ENCODE measurements at regions not wholly inside any gene's neighbourhood (a gene's known extent, or its start where the extent isn't known, plus 50 kb on each side); places are given as distances from the start of the nearest gene placed in this dataset.
A peak's percentile ranks its signal among the peaks of the same experiment; 100 is the strongest.
"Not testable (repeated sequence)": the region's sequence is repeated elsewhere in the genome, so short reads cannot be mapped to it uniquely, and the experiment has no call there.

DNA sequence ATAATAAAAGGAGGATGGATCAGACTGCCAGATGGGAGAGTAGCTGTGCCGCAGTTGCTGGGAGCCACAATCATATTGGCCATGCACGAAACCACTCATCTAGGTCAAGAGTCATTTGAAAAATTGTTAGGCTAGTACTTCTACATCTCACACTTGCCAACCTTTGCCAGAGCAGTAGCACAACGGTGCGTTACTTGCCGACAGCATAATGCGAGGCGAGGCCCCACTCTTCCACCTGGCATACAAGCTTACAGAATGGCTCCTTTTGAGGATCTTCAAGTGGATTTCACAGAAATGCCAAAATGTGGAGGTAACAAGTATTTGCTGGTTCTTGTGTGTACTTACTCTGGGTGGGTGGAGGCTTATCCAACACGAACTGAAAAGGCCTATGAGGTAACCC, 268.3 kb upstream of the ATXN7L3B start:
- DNase-seq (ENCODE audit: low spot score), result not testable (repeated sequence)

- no peak for DNase-seq (ENCODE audit: low spot score)
These were observed 257.4 kb upstream of the ATXN7L3B start for GRCh38 chr12:74280156-74280655.

GRCh38 chr12:74281401-74282180, 256.0 kb upstream of the ATXN7L3B start:
- DNase-seq (ENCODE audit: low spot score), result not testable (repeated sequence)

GRCh38 chr12:74283646-74284045, 254.0 kb upstream of the ATXN7L3B start:
- no peak for DNase-seq (ENCODE audit: low spot score)

DNA sequence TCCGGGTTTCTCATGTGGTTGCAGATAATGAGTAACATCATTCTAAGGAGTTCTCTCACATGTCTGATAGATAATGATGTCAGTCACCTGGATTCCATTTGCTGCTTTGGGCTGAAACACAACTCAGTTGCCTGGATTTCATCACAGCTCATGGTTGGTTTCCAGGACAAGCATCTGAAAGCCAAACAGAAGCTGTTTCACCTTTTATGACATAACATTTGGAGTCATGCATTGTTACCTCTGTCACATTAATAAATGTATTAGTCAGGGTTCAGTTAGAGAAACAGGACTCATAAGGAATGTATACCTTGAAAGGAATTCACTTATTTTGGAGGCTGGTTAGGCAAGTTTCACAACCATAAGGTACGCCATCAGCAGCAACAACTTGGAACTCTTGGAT, 251.9 kb upstream of the ATXN7L3B start:
- no peak for DNase-seq (ENCODE audit: low spot score)

- no peak for DNase-seq (ENCODE audit: low spot score)
These were observed 251.4 kb upstream of the ATXN7L3B start for GRCh38 chr12:74286254-74286653.

DNA sequence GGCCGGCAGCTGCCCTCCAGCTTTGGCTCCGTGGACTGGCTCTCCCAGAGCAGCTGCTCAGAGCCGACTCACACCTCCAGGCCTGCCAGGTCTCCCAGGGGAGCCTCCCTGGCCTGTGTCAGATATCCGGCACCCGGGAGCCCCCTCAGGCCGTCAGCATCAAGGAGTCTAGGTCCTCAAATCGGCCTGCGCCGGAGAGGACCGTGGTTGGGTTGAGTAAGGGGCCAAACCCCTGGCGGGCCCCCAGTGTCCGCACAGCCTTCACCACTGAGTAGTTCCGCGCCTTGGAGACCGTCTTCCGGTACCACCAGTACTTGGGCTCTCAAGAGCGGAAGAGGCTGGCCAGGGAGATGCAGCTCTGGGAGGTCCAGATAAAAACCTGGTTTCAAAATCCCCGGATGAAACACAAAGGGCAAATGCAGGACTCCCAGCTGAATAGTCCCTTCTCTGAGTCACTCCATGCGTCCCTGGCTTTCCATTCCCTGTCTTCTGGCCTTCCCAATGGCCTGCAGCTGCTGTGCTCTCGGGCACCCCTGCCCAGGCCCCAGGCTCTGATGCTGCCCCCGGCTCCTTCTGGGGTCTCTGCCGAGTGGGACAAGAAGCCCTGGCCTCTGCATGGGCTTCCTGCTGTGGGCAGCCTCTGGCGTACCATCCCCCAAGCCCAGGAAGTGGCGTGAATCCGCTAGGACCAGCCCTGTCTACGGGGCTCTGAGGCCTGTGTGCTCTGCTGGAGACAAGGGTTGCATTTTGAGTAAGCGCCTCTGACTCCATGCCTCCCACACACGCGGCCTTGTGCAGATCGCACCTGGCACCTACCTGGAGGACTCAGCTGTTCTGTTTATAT, 245.1 kb upstream of the ATXN7L3B start:
- DNase-seq (ENCODE audit: low spot score), result no peak

GRCh38 chr12:74293689-74294131, 243.9 kb upstream of the ATXN7L3B start:
- no peak for DNase-seq (ENCODE audit: low spot score)

DNA sequence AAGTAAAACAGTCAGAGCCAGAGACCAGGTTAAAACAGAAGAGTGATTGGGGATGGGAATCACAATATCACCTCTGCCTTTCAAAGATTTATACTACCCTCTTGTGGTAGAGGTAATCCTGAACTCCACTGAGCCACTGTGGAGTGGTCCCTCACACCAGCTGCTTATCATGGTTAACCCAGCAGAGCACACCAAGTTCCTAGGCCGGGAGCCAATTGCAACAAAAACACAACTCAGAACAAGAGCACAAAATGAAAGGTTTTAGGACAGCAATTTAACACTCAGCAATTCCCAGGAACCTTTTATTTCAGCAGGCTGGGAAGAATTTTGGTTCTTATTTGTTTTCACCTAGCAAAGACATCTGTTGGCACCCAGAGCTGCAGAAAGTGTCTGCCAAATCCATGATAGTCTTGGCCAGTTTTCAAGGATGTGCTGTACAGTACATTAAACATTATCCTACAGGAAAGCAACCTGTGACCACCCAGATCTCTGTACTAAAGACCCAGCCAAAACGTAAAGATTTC, 220.5 kb upstream of the ATXN7L3B start:
- DNase-seq (ENCODE audit: low spot score), result no peak

- DNase-seq (ENCODE audit: low spot score), result no peak
These were observed 219.9 kb upstream of the ATXN7L3B start for GRCh38 chr12:74317741-74318140.

DNA sequence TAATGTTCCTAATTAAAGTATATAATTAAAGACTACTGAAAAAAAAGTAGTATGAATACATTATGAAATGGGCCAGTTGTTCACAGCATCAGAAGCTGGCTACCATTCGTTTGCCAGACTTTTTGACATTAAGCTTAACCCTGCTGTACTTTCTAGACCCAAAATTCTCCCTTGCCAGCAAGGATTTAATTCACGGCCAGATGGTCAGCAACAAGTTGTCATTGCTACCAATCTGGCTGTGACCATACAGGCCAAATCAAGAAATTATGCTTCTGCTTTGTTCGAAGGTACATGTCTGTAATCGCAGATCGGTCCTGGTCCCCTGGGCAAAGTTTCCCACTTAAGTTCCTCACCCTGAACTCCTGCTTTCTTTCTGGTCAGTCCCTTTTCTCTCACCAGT, 217.7 kb upstream of the ATXN7L3B start:
- no peak for DNase-seq (ENCODE audit: low spot score)

GRCh38 chr12:74321381-74321780, 216.3 kb upstream of the ATXN7L3B start:
- no peak for DNase-seq (ENCODE audit: low spot score)

DNA sequence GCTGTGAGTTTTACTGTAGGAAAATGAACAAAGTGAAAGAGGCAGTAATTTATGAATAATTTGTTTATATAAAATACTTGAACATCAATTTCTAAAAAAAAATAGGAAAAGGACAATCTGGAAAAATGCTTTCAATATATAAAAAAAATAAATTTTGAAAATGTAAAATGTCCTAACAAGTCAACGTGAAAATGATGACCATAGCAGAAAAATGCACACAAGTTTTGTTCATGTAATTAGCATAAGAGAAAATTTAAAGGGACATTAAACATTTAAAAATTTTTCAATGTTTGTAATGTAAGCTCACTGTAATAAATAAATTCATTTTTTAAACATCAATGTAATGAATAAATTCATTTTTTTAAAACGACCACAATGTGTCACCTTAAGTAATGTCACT, 214.8 kb upstream of the ATXN7L3B start:
- DNase-seq (ENCODE audit: low spot score), result no peak

GRCh38 chr12:74328623-74329022, 209.0 kb upstream of the ATXN7L3B start:
- no peak for DNase-seq (ENCODE audit: low spot score)

DNA sequence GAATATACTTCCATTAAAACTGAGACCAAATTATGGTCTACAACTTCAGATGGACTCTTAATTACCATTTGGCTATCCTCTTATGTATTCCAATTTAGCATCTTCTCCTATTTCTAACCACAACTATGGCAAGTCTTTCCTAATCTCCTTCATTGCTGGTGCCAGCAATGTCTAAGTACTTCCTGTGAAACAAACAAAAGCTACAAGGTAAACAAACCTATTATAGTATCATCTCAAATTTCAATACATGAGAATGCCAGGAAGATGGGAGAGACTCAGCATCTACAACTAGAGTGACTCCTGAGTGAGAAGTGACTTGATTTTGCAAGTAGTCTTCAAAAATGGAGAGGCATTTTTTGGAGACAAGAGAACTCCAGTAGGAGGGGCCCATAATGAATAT, 202.9 kb upstream of the ATXN7L3B start:
- no peak for DNase-seq (ENCODE audit: low spot score)

GRCh38 chr12:74337951-74338350, 199.7 kb upstream of the ATXN7L3B start:
- peak; percentile 4 for DNase-seq (ENCODE audit: low spot score)

DNA sequence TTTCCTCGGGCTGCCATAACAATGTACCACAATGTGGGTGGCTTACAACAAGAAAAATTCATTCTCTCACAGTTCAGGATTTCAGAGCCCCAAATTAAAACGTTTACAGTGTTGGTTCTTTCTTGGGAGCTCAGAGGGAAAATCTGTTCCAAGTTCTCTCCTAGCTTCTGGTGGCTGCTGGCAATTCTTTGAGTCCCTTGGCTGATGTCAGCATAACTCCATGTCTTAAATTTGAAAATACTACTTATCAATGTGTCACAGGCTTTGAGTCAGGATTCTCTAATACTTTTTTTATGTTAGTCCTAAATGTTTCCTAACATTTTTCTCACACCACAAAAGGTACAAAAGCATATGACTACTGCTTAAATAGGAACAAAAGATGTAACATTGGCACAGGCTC, 198.4 kb upstream of the ATXN7L3B start:
- no peak for DNase-seq (ENCODE audit: low spot score)

- peak; percentile 4 for DNase-seq (ENCODE audit: low spot score)
These were observed 187.7 kb upstream of the ATXN7L3B start for GRCh38 chr12:74349925-74350324.

DNA sequence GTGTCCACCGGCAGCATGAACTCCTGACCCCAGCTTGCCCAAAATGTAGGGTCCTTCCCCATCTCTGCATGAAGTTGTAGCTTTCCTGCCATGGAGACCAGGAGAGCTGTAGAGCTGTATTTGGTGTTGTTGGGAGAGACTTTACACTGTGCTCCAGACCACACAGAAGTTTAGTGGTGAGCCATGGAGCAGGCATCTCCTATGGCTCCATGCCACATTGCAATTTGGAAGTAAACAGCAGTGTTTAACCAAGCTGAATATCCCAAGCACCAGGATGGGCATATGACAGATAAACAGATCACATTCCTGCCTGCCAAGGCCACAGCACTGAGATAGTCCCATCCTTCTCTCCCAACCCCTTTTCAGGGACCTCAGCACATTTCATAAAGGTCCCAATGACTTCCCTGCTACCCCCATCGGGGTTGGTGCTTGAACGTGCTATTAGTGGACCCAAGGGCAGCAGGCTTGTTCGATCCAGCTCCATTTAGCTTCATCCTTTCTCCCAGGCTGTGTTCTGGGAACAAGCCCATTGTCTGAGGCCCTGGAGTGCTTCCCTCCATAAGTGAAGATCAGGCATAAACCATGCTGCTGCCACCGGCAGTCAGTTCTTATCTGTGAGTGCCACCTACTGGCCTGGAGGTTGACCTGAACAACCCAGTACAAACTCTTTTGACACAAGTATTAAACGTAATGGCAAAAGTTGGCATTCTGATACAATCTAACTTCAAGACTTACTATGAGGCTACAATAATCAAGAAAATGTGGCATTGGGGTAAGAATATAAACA, 172.3 kb upstream of the ATXN7L3B start:
- DNase-seq (ENCODE audit: low spot score), result peak; percentile 7

- no peak for DNase-seq (ENCODE audit: low spot score)
These were observed 166.9 kb upstream of the ATXN7L3B start for GRCh38 chr12:74370608-74371216.

DNA sequence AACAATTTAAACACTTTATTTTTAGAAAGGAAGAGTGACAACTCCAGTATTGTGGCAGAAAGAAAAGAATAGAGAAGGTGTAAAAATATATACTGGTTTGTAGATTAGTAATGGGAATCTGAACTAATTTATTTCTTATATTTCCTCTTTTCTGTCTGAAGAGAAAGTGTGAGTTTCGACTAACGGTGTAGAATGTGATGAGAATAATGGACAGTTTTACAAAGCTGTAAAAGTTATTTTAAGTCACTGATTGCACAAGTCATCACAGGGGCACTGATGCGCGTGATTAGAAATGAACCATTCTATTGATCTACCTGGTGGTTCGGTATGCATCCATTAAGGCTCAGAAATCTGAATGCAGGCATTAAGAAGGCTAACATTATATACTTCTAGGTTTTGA, 158.5 kb upstream of the ATXN7L3B start:
- DNase-seq (ENCODE audit: low spot score), result no peak

- no peak for DNase-seq (ENCODE audit: low spot score)
These were observed 155.7 kb upstream of the ATXN7L3B start for GRCh38 chr12:74381958-74382357.
